HEK293 (cell line): ENCODE measurements at regions not wholly inside any gene's neighbourhood (a gene's known extent, or its start where the extent isn't known, plus 50 kb on each side); places are given as distances from the start of the nearest gene placed in this dataset.

Experiments
- CTCF ChIP-seq: fragments of 450-650 bp; formaldehyde crosslinking; IDR thresholded peaks from 2 replicates; pipeline ENCODE4 v1.5.1; 2016; ENCODE audit warnings: missing biosample characterization, missing genetic modification characterization
- REST ChIP-seq: fragments of 450-650 bp; formaldehyde crosslinking; IDR thresholded peaks from 2 replicates; pipeline ENCODE4 v1.5.1; 2016; ENCODE audit warnings: missing biosample characterization, missing genetic modification characterization
- ZEB2 ChIP-seq: fragments of 450-650 bp; formaldehyde crosslinking; IDR thresholded peaks from 2 replicates; pipeline ENCODE4 v1.5.1; 2016; ENCODE audit warnings: missing biosample characterization, missing genetic modification characterization
- ZNF121 ChIP-seq: fragments of 450-650 bp; formaldehyde crosslinking; IDR thresholded peaks from 2 replicates; pipeline ENCODE4 v1.5.1; 2016; ENCODE audit warnings: missing biosample characterization, missing genetic modification characterization
- ZNF558 ChIP-seq: fragments of 450-650 bp; formaldehyde crosslinking; IDR thresholded peaks from 2 replicates; pipeline ENCODE4 v1.5.1; 2016; ENCODE audit warnings: missing biosample characterization, missing genetic modification characterization
- ZNF621 ChIP-seq: fragments of 450-650 bp; formaldehyde crosslinking; IDR thresholded peaks from 2 replicates; pipeline ENCODE4 v1.5.1; 2017; ENCODE audit warnings: missing biosample characterization, missing genetic modification characterization
- ZNF704 ChIP-seq: fragments of 450-650 bp; formaldehyde crosslinking; IDR thresholded peaks from 2 replicates; pipeline ENCODE4 v1.5.1; 2016; ENCODE audit warnings: missing biosample characterization, missing genetic modification characterization
- ZNF707 ChIP-seq: fragments of 450-650 bp; formaldehyde crosslinking; IDR thresholded peaks from 2 replicates; pipeline ENCODE4 v1.5.1; 2016; ENCODE audit warnings: missing biosample characterization, missing genetic modification characterization

GRCh38 chr2:150019063-150019462 lies 431.5 kb upstream of the MMADHC start:
- TF ChIP-seq CTCF (tag by site-specific recombination) (no peak), ZNF707 (tag by site-specific recombination) (no peak), ZNF621 (no peak), ZNF121 (tag by site-specific recombination) (no peak), ZEB2 (tag by site-specific recombination) (no peak), ZNF558 (no peak), ZNF704 (no peak), REST (peak; percentile 34; the same call in 1 of the 2 replicates)
